ENCODE measurements at regions not wholly inside any gene's neighbourhood (a gene's known extent, or its start where the extent isn't known, plus 50 kb on each side); places are given as distances from the start of the nearest gene placed in this dataset.
A peak's percentile ranks its signal among the peaks of the same experiment; 100 is the strongest.

DNA sequence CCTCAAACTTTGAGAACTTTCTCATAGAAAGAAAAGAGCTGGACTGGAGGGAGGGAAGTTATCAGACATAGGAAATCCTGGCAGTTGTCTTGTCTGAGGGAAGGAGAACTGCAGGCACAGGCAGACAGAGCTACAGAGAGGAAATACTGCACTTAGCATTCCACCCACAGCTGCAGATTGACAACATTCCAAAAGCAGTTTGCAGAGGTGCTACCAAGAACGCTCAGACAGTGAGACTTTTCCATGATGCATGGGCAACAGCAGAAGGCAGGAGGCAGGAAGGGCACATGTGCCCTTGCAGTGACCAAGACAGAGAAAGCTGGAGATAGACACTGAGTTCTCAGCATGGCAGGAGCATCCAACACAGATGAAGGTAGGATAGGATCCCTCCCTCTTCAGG, 327.5 kb upstream of the ZNF462 start:
- DNase-seq = peak; percentile 25

DNA sequence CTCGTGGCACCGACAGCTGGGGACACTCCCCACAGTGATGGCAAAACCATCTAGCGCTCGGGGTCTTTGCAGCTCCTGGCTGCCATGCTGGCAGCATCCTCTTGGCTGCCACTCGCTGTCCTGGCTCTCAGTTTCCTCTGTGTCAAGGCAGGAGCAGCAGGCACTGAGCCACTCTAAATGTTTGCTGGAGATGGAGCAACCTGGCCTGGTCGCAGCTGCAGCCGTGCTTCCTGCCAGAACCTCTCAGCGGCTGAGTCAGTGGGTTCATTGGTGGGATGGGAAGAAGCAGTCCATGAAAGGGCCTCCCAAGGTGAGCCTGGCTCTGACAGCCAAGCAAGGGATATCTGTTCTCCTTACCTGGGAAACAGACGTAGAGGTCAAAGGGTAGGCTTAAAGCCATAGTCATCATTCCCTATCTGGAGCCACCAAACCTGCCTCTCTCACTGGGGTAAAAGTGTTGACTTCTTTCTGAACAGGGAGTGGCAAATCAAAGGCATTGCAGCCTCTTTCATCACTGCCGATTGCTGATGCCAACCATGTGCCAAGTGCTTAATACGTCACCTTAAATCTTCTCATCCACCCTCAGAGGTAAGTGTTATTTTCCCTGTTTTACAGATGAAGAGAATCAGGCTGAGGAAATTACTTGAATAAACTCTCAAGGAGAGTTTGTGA, 304.8 kb upstream of the ZNF462 start:
- DNase-seq = no peak

DNA sequence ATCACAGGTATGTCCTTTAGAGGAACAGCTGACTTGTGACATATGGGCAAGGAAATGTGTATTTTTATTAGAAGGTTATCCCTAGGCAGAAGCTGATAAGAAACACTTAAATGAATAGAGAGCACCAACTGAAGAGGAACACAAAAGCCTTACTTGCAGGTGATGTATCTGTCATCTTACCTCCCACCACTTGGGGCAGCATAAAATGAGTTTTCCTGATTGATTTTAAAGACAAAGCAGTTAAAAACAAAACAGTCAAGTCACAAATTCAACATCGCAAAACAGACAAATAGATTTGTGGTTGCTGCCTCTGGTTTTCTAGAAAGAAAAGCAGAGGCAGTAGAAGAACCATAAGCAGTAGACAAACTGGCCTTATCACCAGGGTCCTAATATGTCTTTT, 302.4 kb upstream of the ZNF462 start:
- DNase-seq = no peak

DNA sequence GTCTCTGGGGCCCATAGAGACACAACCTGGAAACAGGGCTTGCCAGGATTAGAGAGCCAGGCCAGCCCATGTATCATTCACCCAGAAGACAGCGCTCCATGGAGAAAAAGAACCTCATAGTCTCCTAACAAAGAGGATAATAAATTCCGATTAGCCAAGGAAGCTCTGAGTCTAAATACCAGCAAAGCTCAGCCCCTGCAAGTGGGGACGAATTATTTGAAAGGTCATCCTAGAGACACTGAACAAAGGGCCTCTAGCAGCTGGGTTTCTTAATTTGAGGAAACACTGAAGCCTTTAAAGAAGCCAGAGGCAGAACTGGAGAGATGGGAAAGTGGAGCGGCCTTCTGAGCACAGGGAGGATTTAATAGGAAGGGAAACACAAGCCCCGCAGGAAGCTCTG, 287.1 kb upstream of the ZNF462 start:
- peak; percentile 19 for DNase-seq

DNA sequence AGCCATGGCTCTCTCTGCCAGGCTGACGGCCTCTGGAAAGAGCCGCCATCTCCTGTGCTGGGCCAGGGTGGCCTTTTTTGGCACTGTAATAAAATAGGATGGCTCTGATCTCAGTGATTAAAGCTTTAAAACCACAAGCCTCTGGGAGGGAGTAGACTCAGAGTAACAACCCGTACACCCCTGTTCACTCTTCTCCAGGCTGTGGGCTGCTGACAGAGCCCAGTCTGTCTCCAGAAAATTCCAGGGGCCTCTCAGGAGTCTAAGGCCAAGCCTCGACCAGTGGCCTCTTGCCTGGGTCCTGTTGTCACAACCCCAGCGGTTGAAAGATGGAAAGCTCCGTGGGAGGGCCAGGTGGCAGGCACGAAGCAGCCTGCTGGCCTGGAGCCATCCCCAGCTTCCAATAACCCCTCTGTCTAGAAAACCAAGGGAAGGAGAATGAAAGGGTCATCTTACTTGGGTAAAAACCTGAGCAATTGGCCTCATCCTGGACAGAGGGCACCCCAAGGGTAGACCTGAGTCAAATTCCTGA, 286.7 kb upstream of the ZNF462 start:
- no peak for DNase-seq

DNA sequence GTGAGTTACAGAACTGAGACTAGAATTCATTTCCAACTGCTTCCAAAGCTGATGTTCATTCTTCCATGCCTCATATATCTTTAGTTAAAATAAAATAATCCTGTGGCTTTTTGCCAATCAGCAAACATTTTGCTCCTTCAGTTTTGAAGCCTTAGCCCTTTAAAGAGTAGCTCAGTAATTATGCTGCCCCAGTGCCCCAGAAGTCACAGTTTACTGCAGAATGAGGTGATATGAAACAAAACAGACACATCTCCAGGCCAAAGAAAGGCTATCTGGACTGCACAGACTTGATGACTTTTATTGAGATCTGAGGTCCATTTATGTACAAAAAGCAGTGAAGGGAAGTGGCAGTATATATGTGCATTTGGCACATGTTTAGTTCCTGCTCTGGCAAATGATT, 285.8 kb upstream of the ZNF462 start:
- DNase-seq = no peak

DNA sequence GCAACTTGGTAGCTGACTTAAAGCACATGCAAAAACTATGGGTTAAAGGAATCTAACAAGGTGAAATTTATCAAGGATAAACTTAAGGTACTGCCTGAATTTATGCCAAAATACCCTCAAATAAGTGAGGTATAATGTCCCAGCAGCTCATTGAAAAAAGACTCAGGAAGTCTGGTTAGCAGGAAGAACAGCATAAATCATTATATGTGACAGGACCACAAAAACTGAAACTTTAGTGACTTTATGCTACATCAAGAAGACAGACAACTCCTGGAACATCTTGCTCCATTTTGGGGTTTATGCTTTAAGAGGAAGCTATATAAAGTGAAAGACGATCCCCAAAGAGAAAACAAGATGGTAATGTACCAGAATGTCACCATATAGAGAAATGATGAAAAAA, 282.4 kb upstream of the ZNF462 start:
- no peak for DNase-seq

DNA sequence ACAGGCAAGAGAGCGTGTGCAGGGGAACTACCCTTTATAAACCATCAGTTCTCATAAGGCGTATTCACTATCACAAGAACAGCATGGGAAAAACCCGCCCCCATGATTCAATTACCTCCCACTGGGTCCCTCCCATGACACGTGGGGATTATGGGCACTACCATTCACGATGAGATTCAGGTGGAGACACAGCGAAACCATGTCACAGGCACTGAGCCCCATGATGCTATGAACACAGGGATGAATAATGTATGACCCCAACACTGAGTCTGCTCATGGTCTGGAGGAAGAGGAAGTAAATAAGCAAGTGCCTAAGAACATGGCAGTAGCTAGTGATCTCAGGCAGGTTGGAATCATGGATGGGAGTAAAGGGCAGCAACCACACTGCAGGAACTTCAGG, 281.0 kb upstream of the ZNF462 start:
- no peak for DNase-seq

DNA sequence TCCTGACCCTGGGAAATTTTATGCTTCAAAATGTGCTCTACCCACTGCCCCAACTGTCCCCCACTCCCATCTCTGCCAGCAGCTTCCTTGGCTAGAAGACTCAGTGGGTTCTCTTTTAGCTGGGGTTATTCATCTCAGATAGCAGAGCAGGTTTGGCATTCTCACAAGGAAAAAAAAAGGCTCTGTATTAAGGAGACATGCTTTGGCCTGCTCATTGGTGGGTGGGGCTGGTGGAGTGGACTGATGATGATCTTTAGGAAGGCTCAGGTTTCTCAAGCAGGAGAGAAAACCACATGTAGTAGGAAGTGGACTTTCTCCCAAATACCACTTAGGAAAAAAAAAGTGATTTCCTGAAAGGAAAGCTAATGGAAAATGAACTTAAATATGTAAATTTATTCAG, 279.2 kb upstream of the ZNF462 start:
- no peak for DNase-seq

DNA sequence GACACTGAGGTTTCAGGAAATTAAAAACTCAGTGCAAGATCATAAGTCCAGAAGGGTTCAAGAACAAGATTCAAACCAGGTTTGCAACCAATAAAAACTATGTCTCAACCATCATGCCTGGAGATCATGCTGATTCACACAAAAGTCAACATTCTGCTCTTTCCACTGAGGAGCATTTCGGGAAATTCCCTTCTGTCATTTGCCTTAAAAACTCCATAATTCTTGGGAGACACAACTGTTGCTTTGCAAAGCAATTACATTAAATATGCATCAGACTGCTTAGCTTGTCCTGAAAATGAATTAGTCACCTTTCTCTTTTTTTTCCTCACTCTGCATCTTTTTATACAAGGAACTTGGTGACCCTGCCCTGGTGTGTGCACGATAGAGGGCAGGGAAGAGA, 275.9 kb upstream of the ZNF462 start:
- no peak for DNase-seq

DNA sequence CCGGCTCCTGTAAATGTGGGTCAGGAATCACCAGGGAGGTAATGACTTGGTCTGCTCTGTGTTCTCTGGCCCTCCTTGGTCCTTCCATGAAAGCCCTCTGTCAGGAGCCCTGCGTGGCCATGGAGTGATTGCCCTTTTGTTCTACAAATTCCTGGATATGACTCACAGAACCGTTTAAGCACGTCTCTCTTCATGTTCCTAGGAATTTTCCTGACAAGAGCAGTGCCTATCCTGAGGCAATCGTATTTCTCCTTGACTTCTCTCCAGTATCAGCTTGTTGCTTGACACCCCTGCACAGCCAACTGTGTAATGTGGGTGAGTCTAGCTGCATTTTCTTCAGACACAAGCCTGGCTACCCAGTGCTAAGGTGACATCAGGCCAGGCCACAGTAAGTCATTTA, 274.3 kb upstream of the ZNF462 start:
- no peak for DNase-seq

DNA sequence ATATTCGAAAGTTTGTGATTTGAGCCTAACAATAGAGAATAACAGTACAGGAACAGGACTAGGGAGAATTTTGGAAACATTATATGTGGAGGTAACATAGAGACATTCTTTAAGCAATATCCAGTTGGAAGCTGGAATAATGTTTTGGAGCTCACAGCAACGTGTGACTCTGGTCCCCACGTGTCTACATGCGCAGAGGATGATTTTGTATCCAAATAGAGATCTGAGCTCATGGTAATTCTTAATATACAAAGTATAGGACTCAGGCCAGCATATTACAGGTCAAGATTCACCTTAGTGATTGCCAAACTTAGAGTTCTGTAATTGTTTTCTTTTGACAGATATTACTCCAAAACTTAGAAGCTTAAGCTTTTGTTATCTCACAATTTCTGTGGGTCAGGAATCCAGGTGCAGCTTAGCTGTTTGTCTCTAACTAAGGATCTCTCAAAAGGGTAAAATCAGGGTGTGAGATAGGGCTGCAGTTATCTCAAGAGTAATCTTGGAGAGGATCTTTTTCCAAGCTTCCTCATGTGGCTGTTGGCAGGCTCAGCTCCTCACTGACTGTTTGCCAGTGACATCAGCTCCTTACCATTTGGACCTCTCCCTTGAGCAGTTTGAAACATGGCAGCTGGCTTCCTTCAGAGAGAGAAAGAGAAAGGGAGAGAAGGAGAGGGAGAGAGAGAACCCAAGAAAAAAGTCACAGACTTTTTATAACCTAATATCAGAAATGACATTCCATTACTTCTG, 272.0 kb upstream of the ZNF462 start:
- DNase-seq = no peak

DNA sequence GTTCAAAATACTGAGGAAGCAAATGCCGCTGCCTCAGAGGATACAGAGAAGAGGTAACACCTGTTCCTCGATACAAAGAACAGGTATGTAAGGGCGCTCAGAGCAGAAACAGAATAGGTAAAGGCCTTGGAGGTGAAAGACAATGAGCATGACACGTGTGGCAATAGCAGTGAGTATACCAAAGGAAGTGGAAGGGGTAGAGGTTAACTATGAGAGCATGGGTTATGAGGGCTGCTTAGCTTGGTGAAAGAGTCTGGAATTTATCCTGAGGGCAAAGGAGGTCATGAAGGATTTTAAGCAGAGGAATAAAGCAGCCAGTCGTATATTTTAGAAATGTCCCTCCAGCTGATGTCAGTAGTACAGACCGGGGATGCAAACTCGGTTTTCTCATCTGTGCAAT, 269.8 kb upstream of the ZNF462 start:
- DNase-seq = no peak

DNA sequence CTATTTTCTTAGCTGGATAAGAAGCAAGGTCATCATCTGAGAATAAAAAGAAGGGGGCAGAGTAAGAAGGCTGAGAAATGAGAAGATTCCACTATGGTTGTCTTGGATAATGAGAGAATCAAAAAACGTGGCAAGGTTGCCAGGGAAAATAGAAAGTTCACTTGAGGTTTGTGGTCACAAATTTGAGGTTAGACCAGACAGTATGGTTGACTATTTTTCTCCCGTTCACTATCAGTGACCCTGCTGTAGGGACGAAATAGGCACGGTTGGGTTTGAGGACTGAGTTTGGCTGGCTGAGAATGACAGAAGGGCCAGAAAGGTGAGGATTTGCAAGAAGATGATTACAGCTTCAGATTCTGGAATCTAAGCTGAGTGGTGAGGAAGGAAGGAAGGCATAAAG, 266.0 kb upstream of the ZNF462 start:
- DNase-seq = no peak

DNA sequence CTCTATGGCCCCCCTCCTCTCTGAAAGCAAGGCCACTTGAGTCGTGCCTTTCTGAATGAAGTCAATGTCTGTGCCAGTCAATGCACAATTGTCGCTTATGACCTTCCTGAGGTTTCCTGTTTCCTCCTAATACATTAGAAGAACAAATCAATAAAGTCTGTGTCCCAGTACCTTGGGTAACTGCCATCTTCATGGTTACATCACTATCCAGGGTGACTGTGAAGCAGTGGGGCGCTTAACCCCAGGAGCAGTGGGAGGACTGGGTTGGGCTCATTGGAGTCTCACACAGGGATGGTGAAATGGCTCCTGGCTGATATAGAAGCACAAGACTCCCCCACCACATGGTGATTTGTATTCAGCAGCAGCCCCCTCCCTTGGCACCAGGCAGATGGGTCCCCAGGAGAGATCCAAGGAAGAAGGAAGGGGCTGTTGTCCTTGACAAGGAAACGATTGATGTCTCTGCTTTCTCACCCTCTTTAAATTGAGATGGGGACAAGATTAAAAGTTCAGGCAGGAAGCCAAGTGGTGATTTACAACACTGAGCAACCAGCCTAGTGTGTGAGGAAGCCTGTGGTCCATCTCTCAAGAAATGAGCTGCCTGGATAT, 261.9 kb upstream of the ZNF462 start:
- DNase-seq = no peak

DNA sequence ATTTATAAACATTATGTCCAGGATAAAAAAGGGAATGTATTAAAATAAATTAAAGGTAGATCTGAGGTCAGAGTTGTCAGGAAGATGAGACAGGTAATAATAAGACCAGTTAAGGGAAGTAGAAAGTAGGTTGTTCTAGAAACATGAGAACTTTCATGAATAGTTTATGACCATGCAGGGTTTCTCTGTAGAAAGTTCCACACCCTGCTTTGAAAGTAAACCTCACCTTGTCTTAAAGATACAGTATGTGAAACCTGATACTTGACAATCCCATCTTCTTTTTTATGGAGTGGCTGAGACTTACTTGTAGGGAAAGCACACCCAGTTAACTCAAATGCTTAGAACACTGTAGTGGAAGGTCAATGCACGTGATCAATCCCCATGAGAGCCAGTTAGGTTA, 260.6 kb upstream of the ZNF462 start:
- no peak for DNase-seq

DNA sequence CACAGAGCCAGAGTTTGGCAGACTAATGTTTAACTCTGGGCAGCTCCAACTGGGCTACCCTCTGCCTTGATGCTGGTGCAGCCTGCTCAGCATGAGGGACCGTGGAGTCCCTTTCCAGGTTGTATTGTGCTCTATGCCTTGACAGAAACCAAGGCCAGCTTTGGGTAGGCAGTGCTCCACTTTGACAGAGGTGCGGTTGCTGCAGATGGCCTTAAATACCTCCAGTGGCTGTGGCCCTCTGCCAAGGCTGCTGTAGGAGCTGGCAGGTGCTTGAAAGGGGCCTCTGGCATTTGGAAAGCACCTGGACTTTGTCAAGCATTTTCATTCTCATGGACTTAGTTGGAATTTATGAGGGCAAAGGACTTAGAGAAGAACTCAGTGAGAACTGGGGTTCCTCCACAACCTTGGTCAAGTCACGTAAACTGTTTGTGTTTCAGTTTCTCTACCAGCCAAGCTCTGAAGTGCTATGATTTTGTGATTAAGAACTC, 249.7 kb upstream of the ZNF462 start:
- DNase-seq = no peak

DNA sequence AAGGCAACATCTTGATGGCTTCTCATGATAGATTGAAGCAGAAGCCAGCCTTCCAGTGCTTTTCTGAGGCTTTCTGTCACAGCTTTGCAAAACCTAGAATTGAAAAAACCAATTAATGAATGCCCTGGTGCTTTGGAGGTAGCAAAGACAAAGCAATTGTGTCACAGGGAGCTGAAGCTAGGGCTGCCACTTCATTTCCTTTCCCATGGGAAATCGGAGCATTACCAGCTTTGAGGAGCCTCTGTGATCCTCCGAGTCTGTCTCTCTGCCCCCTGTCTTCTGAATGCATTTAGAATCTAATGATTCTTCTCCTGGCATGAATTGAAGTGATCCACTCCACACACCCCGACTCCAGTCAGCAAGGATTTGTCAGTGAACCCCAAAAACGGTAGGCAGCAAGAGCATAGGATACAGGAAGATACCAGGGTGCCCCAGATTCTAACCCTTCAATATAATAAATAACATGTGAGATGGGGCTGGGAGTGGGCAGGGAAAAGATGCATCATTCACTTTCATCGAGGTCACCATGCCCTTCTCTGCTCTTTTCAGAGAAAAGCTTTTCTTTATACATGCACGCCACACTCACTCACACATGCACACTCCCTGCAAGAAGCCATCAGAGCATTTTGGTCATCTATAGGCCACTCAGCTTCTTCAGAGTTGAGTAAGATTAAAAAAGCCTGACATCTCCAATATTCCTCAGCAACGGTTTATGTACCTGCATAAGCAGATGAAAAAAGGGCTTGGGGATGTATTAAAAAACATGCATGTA, 247.7 kb upstream of the ZNF462 start:
- DNase-seq = no peak

DNA sequence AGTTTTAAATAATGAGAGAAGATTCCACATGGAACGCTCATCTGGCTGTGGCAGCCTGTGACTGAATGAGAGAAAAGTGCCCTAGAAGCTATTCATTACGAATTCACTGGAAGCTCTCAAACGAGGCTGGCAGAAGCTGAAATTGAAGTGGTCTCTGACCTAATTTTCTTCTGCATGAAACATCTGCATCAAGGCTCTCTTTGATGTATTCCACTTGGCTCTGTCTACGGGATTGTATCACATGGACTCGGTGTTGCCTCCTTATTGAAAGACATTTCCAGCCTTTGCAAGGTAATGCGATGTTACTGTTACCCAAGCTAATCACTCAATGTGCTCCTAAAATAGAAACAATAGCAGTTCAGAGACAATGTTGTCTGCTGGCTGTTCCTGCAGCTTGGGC, 246.9 kb upstream of the ZNF462 start:
- DNase-seq = no peak

DNA sequence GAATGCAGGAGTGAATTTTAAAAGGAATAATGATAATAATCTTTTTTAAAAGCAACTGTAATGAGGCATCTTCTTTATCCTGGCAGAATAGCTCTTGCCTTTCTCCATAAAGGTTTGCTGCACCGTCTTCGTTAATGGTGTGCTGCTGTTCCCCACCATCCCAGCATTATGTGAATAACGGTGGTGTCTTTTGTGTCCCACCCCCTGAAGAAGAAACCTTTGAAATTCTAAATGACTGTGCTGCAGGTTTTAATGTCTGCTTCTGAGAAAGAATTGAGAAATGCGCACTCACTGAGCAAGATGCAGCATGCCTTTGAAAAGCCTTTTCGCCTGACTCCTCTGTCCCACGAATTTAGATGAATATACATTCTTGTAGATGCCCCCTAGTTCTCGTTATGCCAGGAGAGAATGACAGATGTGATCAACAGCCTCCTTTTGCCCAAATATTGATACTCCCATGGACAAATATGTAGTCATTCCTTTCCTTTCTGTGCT, 246.1 kb upstream of the ZNF462 start:
- no peak for DNase-seq

DNA sequence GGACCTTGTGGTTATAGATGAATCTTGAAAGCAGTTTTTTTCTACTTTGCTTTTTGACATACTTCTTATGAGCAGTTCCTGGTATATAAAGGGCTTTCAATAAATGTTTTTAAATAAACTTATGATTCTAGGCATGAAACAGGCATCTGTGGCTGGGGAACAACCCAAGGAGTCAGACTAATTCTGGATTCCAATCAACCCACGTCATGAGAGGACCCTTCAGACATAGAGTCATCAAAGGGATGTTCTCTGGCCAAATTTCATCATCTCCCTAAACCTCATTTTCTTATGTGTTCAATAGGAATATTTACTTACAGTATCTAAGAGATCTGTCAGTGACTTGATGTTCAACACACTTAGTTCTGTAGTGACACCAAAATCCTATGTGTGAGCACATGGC, 243.8 kb upstream of the ZNF462 start:
- no peak for DNase-seq

DNA sequence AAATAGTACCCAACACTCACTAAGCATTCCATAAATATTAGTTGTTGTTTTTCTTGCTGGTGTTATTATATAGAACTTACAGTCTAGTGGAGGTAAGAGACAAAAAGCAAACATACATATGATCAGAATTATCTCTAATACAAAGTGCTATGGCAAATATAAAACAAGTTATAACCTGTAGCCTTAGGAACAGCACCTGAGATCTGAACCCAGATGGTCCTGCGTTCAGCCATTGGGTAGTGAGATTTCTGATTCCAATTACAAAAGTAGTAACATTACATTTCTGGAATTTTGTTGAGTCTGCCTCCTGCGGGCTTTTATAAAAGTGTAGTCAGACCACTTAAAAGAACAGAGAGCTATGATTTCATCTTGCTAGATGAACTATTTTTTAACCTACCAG, 242.9 kb upstream of the ZNF462 start:
- DNase-seq = no peak

DNA sequence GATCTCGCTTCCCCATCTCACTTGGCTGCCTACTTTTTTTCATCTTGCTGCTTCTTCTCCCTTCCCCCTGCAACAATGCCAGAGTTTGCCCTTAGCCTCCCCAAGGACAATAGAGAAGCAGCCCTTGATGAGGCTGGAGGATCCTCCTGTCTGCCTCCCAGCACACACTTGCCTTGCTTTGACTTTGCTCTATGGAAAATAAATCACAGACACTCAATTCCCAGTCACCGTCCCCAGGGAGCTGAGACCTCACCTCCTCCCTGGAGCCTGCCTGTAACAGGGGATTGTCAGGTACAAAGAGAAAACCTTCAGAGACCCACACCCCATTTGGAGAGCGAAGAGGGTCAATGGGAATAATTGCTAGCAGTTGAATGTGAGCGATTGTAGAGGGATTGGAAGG, 242.1 kb upstream of the ZNF462 start:
- no peak for DNase-seq
